ENCODE measurements at regions not wholly inside any gene's neighbourhood (a gene's known extent, or its start where the extent isn't known, plus 50 kb on each side); places are given as distances from the start of the nearest gene placed in this dataset.

- DNase-seq = no peak
- Histone ChIP-seq H3K9me3 (no peaks in the 10 kb centered on the region), H3K4me3 (no peak overlapping the region), H3K27ac (no peak overlapping the region), H3K4me1 (no peaks in the 10 kb centered on the region), H3K36me3 (no peaks in the 10 kb centered on the region), H3K27me3 (no peaks in the 10 kb centered on the region)
- intact Hi-C loops (cut with DNase I; ENCODE audit: low total_unique reads) = no loop called here
- TF ChIP-seq, protein P1, sequence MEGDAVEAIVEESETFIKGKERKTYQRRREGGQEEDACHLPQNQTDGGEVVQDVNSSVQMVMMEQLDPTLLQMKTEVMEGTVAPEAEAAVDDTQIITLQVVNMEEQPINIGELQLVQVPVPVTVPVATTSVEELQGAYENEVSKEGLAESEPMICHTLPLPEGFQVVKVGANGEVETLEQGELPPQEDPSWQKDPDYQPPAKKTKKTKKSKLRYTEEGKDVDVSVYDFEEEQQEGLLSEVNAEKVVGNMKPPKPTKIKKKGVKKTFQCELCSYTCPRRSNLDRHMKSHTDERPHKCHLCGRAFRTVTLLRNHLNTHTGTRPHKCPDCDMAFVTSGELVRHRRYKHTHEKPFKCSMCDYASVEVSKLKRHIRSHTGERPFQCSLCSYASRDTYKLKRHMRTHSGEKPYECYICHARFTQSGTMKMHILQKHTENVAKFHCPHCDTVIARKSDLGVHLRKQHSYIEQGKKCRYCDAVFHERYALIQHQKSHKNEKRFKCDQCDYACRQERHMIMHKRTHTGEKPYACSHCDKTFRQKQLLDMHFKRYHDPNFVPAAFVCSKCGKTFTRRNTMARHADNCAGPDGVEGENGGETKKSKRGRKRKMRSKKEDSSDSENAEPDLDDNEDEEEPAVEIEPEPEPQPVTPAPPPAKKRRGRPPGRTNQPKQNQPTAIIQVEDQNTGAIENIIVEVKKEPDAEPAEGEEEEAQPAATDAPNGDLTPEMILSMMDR (IDR thresholded peaks at IDR 0.05) = no peak
- no peak for TF ChIP-seq POLR2A (IDR thresholded peaks at IDR 0.05)
These were observed 561.8 kb downstream of the SOX6 start for GRCh38 chr11:15794361-15795150.

GRCh38 chr11:15795378-15795777 lies 561.0 kb downstream of the SOX6 start:
- Histone ChIP-seq H3K4me1 (no peaks in the 10 kb centered on the region), H3K9me3 (no peaks in the 10 kb centered on the region), H3K27me3 (no peaks in the 10 kb centered on the region), H3K36me3 (no peaks in the 10 kb centered on the region), H3K27ac (no peak overlapping the region), H3K4me3 (no peak overlapping the region)
- TF ChIP-seq POLR2A (IDR thresholded peaks at IDR 0.05) = no peak
- TF ChIP-seq, protein P1 (IDR thresholded peaks at IDR 0.05) = no peak
- no peak for DNase-seq
- intact Hi-C loops (cut with DNase I; ENCODE audit: low total_unique reads) = no loop called here

GRCh38 chr11:15800111-15800800 lies 556.1 kb downstream of the SOX6 start:
- H3K9me3 ChIP-seq = no peaks in the 10 kb centered on the region
- no peaks in the 10 kb centered on the region for H3K27me3 ChIP-seq
- no peaks in the 10 kb centered on the region for H3K4me1 ChIP-seq
- H3K27ac ChIP-seq = no peak overlapping the region
- no peak overlapping the region for H3K4me3 ChIP-seq
- no peak for TF ChIP-seq POLR2A (IDR thresholded peaks at IDR 0.05)
- TF ChIP-seq, protein P1 (IDR thresholded peaks at IDR 0.05) = no peak
- intact Hi-C loops (cut with DNase I; ENCODE audit: low total_unique reads) = no loop called here
- DNase-seq = no peak
- H3K36me3 ChIP-seq = no peaks in the 10 kb centered on the region

GRCh38 chr11:15801126-15801525 lies 555.2 kb downstream of the SOX6 start:
- TF ChIP-seq POLR2A (IDR thresholded peaks at IDR 0.05) = no peak
- TF ChIP-seq, protein P1 (IDR thresholded peaks at IDR 0.05) = no peak
- DNase-seq = no peak
- intact Hi-C loops (cut with DNase I; ENCODE audit: low total_unique reads) = no loop called here
- no peaks in the 10 kb centered on the region for H3K4me1 ChIP-seq
- no peaks in the 10 kb centered on the region for H3K36me3 ChIP-seq
- no peak overlapping the region for H3K27ac ChIP-seq
- H3K27me3 ChIP-seq = no peaks in the 10 kb centered on the region
- H3K9me3 ChIP-seq = no peaks in the 10 kb centered on the region
- H3K4me3 ChIP-seq = no peak overlapping the region

DNA sequence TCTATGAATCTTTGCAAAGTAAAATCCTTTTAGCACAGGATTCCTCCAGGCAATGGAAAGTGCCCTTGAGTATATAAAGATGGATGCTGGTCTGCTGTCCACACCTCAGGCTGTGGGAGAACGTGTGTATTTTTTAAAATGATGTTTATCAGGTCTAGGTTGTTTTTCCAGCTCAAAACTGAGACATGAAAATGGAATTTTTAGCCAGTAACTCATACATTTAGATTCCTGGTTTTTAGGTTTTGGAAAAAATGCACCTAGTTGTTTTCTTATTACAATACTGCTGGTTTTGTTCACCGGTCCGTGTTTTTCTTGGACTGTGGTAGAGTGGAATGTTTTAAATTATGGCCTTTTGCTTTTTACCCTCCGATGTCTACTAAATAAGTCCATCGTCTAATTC lies 554.7 kb downstream of the SOX6 start:
- no peaks in the 10 kb centered on the region for H3K9me3 ChIP-seq
- intact Hi-C loops (cut with DNase I; ENCODE audit: low total_unique reads) = no loop called here
- TF ChIP-seq POLR2A (IDR thresholded peaks at IDR 0.05) = no peak
- TF ChIP-seq, protein P1 (IDR thresholded peaks at IDR 0.05) = no peak
- no peak for DNase-seq
- H3K4me3 ChIP-seq = no peak overlapping the region
- H3K36me3 ChIP-seq = no peaks in the 10 kb centered on the region
- H3K27me3 ChIP-seq = no peaks in the 10 kb centered on the region
- no peaks in the 10 kb centered on the region for H3K4me1 ChIP-seq
- no peak overlapping the region for H3K27ac ChIP-seq

All from uterus (tissue), 3 donors.